SU-DHL-6 (cell line): ENCODE measurements at regions not wholly inside any gene's neighbourhood (a gene's known extent, or its start where the extent isn't known, plus 50 kb on each side); places are given as distances from the start of the nearest gene placed in this dataset.

Source experiments
- H2AFZ ChIP-seq: fragments of 200-600 bp; sonication (generic); 2 replicates; pipeline ENCODE4 v1.6.1; 2014; ENCODE audit warnings: low read depth, mild to moderate bottlenecking, moderate library complexity, mixed read lengths, antibody characterized with exemption, low read length; ENCODE audit not compliant: severe bottlenecking
- H3F3A ChIP-seq: fragments of 200-600 bp; shearing (Covaris generic); 2 replicates; pipeline ENCODE4 v1.6.0; 2016; ENCODE audit warnings: antibody characterized with exemption, mild to moderate bottlenecking; ENCODE audit not compliant: insufficient read depth
- H3K27ac ChIP-seq: fragments of 200-600 bp; sonication (generic); 2 replicates; pipeline ENCODE4 v1.5.1; 2016; ENCODE audit warnings: low read depth, mild to moderate bottlenecking, low read length, moderate library complexity, mixed read lengths
- H3K27me3 ChIP-seq: fragments of 200-600 bp; sonication (generic), shearing (Covaris generic); 2 replicates; pipeline ENCODE4 v1.6.0; 2014; ENCODE audit warnings: mild to moderate bottlenecking, low read length
- H3K36me3 ChIP-seq: fragments of 200-600 bp; sonication (generic); 2 replicates; pipeline ENCODE4 v1.6.1; 2014; ENCODE audit warnings: mild to moderate bottlenecking, low read length, mixed read lengths
- H3K4me2 ChIP-seq: fragments of 300-600, 200-600 bp; shearing (Covaris generic), sonication (generic); 2 replicates; pipeline ENCODE4 v1.6.0; 2014; ENCODE audit warnings: low read length, low read depth, mild to moderate bottlenecking; ENCODE audit not compliant: poor library complexity, severe bottlenecking
- H3K4me3 ChIP-seq: fragments of 200-600 bp; sonication (generic); 2 replicates; pipeline ENCODE4 v1.5.1; 2014; ENCODE audit warnings: antibody characterized with exemption, low read length, mild to moderate bottlenecking, mixed read lengths; ENCODE audit not compliant: insufficient read depth, poor library complexity, severe bottlenecking
- H3K79me2 ChIP-seq: fragments of 200-600 bp; sonication (generic); 2 replicates; pipeline ENCODE4 v1.6.1; 2014; ENCODE audit warnings: mild to moderate bottlenecking, low read length, moderate library complexity; ENCODE audit not compliant: insufficient read depth
- H3K9ac ChIP-seq: fragments of 200-600 bp; sonication (generic); 2 replicates; pipeline ENCODE4 v1.7.0; 2014; ENCODE audit warnings: mild to moderate bottlenecking, low read length
- H3K9me2 ChIP-seq: fragments of 200-600 bp; sonication (generic); replicated peaks from 2 replicates; pipeline ENCODE4 v1.6.1; 2014; ENCODE audit warnings: low read length; ENCODE audit not compliant: insufficient read depth
- H3K9me3 ChIP-seq: fragments of 200-600 bp; sonication (generic); 2 replicates; pipeline ENCODE4 v1.6.1; 2014; ENCODE audit warnings: low read length, mixed read lengths; ENCODE audit not compliant: insufficient read depth
- H4K20me1 ChIP-seq: fragments of 200-600 bp; sonication (generic); 2 replicates; pipeline ENCODE4 v1.6.1; 2014; ENCODE audit warnings: low read depth, mild to moderate bottlenecking, antibody characterized with exemption, low read length, moderate library complexity, mixed read lengths
- EZH2phosphoT487 ChIP-seq: fragments of 200-600 bp; sonication (generic), shearing (Covaris generic); conservative IDR thresholded peaks from 2 replicates; pipeline ENCODE4 v1.6.1; 2018; ENCODE audit warnings: mild to moderate bottlenecking, antibody characterized with exemption, low read length, moderate library complexity, mixed read lengths
- TF ChIP-seq, protein P1 (sequence below): fragments of 200-600 bp; sonication (generic); IDR thresholded peaks from one replicate; pipeline ENCODE4 v1.5.1; 2017; ENCODE audit warnings: antibody characterized with exemption, mild to moderate bottlenecking, low read length, moderate library complexity; ENCODE audit not compliant: insufficient read depth, poor library complexity, severe bottlenecking

DNA sequence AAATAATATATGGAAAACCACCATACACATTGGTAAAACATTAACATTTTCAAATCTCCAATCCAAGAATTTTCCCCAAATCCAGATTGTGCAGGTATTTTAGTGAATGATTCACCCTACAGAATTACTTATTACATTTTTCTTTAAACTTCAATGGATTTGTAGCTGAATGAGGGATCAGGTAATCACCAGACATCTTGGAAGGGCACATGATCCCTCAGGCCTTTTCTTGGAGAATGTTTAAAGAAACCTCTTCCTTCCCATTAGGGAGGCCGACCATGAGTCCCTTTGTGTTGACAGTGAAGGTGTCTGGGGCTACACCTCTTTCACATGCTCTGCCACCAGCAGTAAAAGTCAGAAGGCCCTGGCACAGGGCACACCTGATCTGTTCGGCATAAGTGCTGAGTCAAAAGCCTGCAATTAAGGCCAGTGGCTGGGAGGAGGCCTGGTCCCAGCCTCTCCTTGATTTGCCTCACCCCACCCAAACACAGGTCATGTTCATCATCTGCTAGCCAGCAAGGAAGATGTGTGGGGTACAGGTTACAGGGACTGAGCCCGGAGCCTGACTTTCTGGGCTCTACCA is 207.7 kb downstream of the SNX10 start:
- Histone ChIP-seq H3K27me3 (no peaks in the 10 kb centered on the region), H3K36me3 (no peaks in the 10 kb centered on the region), H3K9me2 (no peaks in the 10 kb centered on the region), H3K27ac (no peak overlapping the region), H3F3A (no peaks in the 10 kb centered on the region), H3K79me2 (no peaks in the 10 kb centered on the region), H3K9me3 (no peaks in the 10 kb centered on the region), H3K4me2 (no peak overlapping the region), H2AFZ (no peak overlapping the region), H3K4me3 (no peak overlapping the region), H3K9ac (no peak overlapping the region), H4K20me1 (no peaks in the 10 kb centered on the region)
- no peak for TF ChIP-seq EZH2phosphoT487
- TF ChIP-seq, protein P1, sequence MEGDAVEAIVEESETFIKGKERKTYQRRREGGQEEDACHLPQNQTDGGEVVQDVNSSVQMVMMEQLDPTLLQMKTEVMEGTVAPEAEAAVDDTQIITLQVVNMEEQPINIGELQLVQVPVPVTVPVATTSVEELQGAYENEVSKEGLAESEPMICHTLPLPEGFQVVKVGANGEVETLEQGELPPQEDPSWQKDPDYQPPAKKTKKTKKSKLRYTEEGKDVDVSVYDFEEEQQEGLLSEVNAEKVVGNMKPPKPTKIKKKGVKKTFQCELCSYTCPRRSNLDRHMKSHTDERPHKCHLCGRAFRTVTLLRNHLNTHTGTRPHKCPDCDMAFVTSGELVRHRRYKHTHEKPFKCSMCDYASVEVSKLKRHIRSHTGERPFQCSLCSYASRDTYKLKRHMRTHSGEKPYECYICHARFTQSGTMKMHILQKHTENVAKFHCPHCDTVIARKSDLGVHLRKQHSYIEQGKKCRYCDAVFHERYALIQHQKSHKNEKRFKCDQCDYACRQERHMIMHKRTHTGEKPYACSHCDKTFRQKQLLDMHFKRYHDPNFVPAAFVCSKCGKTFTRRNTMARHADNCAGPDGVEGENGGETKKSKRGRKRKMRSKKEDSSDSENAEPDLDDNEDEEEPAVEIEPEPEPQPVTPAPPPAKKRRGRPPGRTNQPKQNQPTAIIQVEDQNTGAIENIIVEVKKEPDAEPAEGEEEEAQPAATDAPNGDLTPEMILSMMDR, result no peak

DNA sequence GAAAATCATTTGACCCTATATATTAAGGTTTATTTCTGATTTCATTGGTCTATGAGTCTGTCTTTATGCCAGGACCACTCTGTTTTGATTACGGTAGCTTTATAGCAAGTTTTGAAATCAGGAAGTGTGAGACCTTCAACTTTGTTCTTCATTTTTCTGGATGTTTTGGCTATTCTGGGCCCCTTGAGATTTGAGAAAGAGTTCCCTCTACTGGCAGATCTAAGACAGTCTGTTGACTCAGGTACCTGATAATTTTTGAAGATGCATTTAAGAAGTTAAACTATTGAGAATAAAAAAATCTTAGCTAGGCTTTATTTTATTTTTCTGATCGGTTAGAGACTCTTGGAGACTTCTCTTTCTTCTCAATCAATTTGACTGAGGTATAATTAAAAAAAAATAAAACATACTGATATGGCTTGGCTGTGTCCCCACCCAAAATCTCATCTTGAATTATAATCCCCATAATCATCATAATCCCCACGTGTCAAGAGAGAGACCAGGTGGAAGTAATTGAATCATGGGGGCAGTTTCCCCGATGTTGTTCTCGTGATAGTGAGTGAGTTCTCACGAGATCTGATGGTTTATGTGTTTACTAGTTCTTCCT is 209.2 kb downstream of the SNX10 start:
- H4K20me1 ChIP-seq, result no peaks in the 10 kb centered on the region
- no peaks in the 10 kb centered on the region for H3K79me2 ChIP-seq
- no peaks in the 10 kb centered on the region for H3K27me3 ChIP-seq
- peak overlapping the region; percentile 46 for H2AFZ ChIP-seq
- no peaks in the 10 kb centered on the region for H3K9me3 ChIP-seq
- no peak overlapping the region for H3K9ac ChIP-seq
- no peak overlapping the region for H3K27ac ChIP-seq
- H3K4me2 ChIP-seq, result no peak overlapping the region
- H3K4me3 ChIP-seq, result no peak overlapping the region
- H3K9me2 ChIP-seq, result no peaks in the 10 kb centered on the region
- no peaks in the 10 kb centered on the region for H3F3A ChIP-seq
- TF ChIP-seq EZH2phosphoT487, result no peak
- TF ChIP-seq, protein P1, result peak; percentile 90
- no peaks in the 10 kb centered on the region for H3K36me3 ChIP-seq

DNA sequence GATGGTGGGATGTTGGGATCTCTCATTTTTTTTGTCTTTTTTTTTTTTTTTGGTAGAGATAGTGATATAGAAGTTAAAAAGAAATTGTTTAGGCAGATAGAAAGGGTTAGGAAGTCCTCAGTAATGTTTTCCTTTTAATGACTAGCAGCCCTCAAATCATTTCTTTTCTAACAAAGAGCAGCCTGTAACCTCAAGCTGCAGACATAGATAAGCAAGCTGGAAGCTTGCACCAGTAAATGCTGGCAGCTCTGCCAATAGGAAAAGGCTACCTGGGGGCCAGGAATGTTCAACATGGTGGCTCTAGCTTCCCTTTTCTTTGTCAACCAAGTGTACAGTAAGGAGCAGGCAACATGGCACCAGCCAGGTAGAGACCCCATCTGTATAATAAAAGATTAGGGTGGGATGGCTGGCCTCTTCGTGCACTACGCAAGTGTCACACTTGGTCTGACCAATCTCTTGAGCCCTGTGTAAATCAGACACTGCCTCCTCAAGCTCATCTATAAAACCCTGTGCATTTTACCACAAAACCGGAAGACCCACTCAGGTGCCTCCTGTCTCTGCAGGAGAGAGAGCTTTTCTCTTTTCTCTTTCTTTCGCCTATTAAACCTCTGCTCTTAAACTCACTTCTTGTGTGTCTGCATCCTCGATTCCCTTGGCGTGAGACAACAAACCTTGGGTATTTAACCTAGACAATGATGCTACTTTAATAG is 212.9 kb downstream of the SNX10 start:
- no peak overlapping the region for H3K9ac ChIP-seq
- no peaks in the 10 kb centered on the region for H3K9me3 ChIP-seq
- H4K20me1 ChIP-seq, result no peaks in the 10 kb centered on the region
- H3K27ac ChIP-seq, result no peak overlapping the region
- H3F3A ChIP-seq, result no peaks in the 10 kb centered on the region
- no peak overlapping the region for H3K4me3 ChIP-seq
- H3K9me2 ChIP-seq, result no peaks in the 10 kb centered on the region
- H3K36me3 ChIP-seq, result no peaks in the 10 kb centered on the region
- no peak overlapping the region for H3K4me2 ChIP-seq
- H2AFZ ChIP-seq, result no peak overlapping the region
- H3K79me2 ChIP-seq, result no peaks in the 10 kb centered on the region
- no peaks in the 10 kb centered on the region for H3K27me3 ChIP-seq
- TF ChIP-seq EZH2phosphoT487, result no peak
- TF ChIP-seq, protein P1, result no peak
